CD4-positive, alpha-beta T cell treated with Interleukin-17A for 4 hours (primary cell): ENCODE measurements at regions not wholly inside any gene's neighbourhood (a gene's known extent, or its start where the extent isn't known, plus 50 kb on each side); places are given as distances from the start of the nearest gene placed in this dataset.

Experiments
- DNase-seq: peaks from one replicate; pipeline ENCODE4 v3.0.0-alpha.2; 2020; ENCODE audit warnings: mixed read lengths

DNA sequence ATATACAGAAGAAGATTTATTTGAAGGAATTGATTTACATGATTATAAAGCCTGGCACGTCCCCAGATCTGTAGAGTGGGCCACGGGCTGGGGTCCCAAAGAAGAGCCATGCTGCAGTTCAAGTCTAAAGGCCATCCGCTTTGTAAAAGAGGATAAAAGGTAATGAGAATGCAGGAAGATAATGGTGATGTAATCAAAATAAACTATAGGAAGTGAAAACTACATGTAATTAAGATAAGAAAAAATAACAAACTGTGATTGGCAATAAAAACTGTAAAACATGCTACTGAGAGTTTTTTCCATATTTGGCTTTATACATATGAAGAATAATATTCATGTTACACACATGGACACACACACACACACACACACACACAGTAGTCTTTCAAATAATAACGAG lies 59.0 kb upstream of the TMEFF2 start:
- no peak for DNase-seq

DNA sequence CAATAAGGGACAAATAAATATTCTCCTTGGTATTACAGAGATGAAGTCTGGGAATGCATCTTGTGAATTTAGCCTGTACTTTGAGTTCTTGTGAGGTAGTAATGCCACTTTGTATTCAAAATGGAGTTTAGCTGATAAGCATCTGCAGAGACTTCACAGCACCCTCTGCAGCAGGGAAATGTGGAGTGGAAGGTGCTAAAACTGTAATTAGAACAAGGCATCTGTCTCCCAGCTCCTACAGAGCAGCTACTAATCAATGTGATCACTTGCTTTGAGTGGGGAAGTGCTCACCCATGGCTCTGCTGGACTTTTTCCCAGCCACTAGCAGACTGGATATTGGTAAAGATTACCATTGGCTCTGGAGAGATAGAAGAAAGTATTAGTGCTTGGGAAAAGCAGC lies 56.2 kb upstream of the TMEFF2 start:
- DNase-seq: no peak

DNA sequence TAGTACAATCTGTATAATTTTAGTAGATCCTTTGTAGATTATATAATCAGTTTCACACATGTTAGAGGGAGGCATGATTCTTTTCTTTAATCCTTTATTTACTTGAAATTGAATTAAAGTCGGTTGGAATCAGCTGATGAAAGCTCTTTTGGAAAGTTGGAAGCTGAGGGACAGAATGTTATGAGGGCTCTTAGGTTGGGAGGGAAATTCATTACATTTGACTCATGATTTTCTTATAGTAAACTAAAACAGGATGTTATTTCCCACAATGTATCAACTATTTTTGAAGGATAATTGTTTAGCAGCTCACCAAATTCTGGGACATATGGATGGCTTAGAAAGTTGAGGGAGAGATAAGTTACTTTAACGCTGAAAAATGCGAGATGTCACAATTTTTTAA lies 52.7 kb upstream of the TMEFF2 start:
- DNase-seq: no peak

DNA sequence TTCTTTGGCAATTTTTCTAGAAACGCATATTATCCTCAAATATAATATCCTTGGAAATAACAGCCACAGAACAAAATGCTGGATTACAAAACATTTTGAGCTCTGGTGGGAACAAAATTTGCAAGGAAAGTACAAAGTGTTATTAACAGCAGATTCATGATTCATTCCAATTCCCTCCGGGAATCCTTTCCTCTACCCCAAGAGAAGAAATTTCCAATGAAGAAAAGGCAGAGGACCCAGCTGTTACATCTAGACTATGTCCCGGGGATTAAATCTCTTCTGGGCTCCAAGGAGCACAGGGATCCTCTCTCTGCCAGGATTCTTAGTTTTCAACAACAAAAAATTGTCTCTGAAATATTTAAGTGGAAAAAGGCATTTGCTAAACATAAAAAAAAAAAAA lies 51.6 kb upstream of the TMEFF2 start:
- DNase-seq: no peak

DNA sequence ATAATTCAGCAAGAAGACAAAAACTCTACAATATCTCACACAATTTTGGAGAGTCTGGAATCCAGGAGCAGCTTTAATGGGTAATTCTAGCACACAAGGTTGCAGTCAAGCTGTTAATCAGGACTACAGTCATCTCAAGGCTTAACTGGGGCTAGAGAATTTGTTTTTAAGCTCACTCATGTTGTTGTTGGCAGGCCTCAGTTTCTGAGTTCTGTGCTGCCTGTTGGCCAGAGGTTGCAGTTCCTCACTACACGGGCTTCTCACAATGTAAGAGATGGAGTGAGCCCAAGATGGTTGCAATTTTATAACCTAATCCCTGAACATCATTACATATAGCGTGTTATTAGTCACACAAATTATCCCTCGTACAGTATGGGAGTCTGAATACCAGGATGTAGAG lies 50.6 kb upstream of the TMEFF2 start:
- no peak for DNase-seq
